NCI-H748 (cell line): ENCODE measurements at regions not wholly inside any gene's neighbourhood (a gene's known extent, or its start where the extent isn't known, plus 50 kb on each side); places are given as distances from the start of the nearest gene placed in this dataset.

Source experiments
- DNase-seq: peaks from one replicate; lab custom pipeline; 2025; ENCODE audit not compliant: unreplicated experiment; lab: John Stamatoyannopoulos, UW

- peak; percentile 50 for DNase-seq
Observed at GRCh38 chr1:235925016-235925415, 58.3 kb upstream of the LYST start.

DNA sequence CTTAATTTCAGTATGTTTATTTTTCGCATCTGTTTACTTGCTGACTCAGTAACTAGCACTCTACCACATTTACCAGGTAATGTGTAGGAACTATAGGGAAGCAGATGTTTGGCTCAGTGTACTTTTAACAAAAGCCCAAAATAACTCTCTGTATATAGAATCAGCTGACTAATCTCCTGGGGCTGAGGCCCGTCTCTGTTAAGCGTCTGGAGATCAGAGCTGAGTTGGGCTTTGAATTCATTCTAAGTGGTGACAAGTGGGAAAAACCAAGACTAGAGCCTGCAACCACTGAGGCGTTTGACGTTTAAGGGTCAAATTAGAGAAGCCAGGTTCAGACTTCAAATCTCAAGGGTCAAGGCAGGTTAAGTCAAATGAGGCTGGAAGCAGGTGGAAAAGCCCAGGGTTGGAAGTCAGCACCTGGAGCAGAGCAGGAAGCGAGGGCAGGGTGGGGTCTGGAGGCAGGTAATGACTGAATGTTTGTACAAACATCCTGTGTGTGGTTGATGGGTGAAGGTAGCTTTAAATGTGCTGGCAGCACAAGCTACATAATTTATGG is 56.8 kb upstream of the LYST start:
- peak; percentile 84 for DNase-seq

DNA sequence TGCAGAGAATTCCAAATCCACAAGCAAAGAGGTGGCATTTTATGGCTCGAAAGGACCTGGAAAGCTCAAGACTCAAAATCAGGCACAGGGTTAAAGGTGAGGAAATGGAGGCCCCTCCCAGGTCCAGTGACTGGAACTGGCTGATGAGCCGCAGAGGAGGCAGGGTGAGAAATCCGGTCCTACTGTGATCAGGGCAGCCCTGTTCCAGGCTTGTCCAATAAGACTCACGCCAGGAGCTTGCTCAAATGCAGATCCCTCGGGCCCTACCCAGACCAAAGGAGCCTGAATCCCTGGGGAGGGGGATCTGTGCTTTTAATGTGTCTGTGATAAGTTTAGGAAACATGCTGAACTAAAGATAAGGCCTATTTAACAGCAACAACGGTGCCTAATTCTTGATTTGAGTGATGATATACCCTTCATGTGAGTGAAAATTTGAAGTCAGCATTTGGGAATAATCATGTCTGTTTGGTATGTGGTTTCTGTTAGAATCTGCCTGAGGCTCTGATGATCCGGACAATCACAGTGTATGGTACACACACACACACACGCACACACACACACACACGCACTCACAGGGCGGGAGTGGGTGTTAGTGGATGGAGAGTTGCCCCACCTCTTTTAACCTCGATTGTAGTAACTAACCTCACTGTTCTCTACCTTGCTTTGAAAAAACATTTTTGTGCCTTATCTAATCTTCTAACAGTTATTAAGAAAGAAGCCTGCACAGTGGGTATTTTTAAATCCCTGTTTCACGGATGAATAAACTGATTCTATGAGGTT is 54.1 kb upstream of the LYST start:
- DNase-seq = no peak

- DNase-seq = peak; percentile 23
Observed at GRCh38 chr1:235919833-235920441, 53.2 kb upstream of the LYST start.

DNA sequence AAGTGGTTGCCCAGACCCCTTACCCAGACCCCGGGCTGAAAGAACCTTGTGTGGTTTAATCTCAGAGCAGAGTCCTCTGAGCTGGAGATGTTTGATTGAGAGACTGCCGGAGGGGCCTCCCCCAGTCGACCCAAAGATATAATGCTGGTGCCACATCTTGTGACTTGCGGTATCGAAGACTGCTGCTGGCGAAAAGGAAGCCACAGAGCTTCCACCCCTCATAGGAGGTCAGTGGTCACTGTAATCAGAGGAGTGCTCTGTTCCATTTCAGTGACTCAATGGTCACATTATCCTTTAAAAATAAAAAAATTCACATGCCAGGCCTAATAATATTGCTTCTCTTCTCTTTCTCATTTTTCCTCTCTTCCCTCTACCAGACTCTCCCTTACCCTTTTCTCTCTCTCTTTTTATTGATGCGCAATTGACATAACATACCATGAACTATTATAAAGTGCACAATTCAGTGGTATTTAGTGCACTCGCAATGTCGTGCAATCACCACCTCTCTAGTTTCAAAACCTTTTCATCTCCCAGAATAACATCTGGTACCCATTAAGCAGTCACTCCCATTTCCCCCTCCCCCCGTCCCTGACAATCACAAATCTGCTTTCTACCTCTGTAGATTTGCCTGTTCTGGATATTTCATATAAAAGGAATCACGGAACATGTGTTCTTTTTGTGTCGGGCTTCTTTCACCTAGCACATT is 52.6 kb upstream of the LYST start:
- no peak for DNase-seq

GRCh38 chr1:235918465-235918864 is 51.8 kb upstream of the LYST start:
- DNase-seq = no peak

DNA sequence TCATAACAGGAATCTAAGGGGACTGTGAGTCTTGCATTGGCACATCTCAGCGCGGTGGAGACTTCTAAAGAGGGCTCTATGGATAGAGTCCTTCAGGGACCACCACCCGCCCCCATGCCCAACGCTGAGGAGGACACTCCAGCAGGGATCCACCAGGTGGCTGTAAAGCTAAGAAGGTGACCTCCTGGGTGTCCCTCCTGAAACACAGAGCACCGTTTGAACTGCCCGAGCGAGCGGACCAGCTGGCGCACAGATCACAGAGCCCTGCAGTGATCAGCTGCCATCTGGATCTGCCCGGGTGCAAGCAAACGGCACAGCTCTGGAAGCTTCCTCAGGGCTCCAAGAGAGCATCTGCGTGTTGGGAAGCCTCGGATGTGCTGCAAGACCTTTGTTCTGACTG is 51.3 kb upstream of the LYST start:
- DNase-seq = no peak

DNA sequence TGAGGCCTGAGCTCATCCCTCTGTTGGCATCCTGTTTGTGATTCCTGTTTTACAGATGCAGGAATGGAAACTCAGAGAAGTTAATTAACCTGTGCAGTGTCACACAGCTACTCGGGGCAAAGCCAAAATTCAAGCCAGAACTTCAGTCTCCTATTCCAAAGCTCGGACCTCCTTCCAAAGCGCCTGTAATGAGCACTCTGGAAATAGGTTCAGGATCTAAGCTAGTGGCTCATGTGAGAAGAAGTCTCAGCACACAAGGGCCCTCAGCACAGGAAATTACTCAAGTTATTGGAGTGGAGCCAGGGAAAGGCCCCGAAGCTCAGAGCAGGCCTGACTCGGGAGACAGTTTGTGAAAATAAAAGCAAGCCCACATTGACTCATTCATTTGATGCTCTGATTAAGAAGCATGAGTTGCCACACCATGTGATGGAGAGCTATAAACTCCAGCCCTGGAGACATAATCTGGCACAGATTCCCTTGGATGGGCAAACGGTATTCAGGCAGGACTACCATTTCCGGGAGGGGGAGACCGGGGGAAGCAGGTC is 50.6 kb upstream of the LYST start:
- no peak for DNase-seq
